Lower lobe of right lung (tissue), 2 donors: ENCODE measurements at regions not wholly inside any gene's neighbourhood (a gene's known extent, or its start where the extent isn't known, plus 50 kb on each side); places are given as distances from the start of the nearest gene placed in this dataset.

Source experiments
- ATAC-seq, 2 donors: fragments of 200-7000 bp; cut with Tn5 transposase; one replicate each; pipeline ENCODE4 v1.9.1; 2020 to 2022; ENCODE audit warnings: mild to moderate bottlenecking in 2 of 2, moderate library complexity in 2 of 2
- DNase-seq: peaks from one replicate; pipeline ENCODE4 v3.0.0-alpha.2; 2020
- H3K27ac ChIP-seq: fragments of 200-600 bp; one replicate; pipeline ENCODE4 v1.8.0; 2022
- H3K27me3 ChIP-seq: fragments of 200-600 bp; one replicate; pipeline ENCODE4 v1.8.0; 2022; ENCODE audit warnings: low read depth
- H3K36me3 ChIP-seq: fragments of 200-600 bp; one replicate; pipeline ENCODE4 v1.8.0; 2022; ENCODE audit warnings: mild to moderate bottlenecking
- H3K4me1 ChIP-seq: fragments of 200-600 bp; one replicate; pipeline ENCODE4 v1.8.0; 2022
- H3K4me3 ChIP-seq: fragments of 200-600 bp; one replicate; pipeline ENCODE4 v1.8.0; 2022; ENCODE audit warnings: mild to moderate bottlenecking
- H3K9me3 ChIP-seq: fragments of 200-600 bp; one replicate; pipeline ENCODE4 v1.8.0; 2022
- intact Hi-C: fragments of 100-400 bp; cut with DNase I; formaldehyde crosslinking; loops from one replicate; pipeline ENCODE4 v1.11.0; 2022
- TF ChIP-seq, protein P1 (sequence below): fragments of 200-600 bp; IDR thresholded peaks from one replicate; pipeline ENCODE4 v1.8.0; 2022; ENCODE audit warnings: antibody characterized with exemption, mild to moderate bottlenecking
- donor health status: DM: no; HTN: yes; CAD: no; lungs with severe emphysema.

GRCh38 chr4:4721636-4722035 is 137.8 kb upstream of the MSX1 start:
- Histone ChIP-seq H3K9me3 (peaks cover 21% of the 10 kb centered on the region), H3K4me3 (no peak overlapping the region), H3K36me3 (no peaks in the 10 kb centered on the region), H3K4me1 (no peaks in the 10 kb centered on the region), H3K27ac (no peak overlapping the region), H3K27me3 (no peaks in the 10 kb centered on the region)
- TF ChIP-seq, protein P1, sequence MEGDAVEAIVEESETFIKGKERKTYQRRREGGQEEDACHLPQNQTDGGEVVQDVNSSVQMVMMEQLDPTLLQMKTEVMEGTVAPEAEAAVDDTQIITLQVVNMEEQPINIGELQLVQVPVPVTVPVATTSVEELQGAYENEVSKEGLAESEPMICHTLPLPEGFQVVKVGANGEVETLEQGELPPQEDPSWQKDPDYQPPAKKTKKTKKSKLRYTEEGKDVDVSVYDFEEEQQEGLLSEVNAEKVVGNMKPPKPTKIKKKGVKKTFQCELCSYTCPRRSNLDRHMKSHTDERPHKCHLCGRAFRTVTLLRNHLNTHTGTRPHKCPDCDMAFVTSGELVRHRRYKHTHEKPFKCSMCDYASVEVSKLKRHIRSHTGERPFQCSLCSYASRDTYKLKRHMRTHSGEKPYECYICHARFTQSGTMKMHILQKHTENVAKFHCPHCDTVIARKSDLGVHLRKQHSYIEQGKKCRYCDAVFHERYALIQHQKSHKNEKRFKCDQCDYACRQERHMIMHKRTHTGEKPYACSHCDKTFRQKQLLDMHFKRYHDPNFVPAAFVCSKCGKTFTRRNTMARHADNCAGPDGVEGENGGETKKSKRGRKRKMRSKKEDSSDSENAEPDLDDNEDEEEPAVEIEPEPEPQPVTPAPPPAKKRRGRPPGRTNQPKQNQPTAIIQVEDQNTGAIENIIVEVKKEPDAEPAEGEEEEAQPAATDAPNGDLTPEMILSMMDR = no peak
- ATAC-seq (no peak), DNase-seq (no peak)
- intact Hi-C loops = no loop called here

- intact Hi-C loops = no loop called here
- DNase-seq = no peak
- no peaks in the 10 kb centered on the region for H3K36me3 ChIP-seq
Observed at GRCh38 chr4:4720646-4721045, 138.8 kb upstream of the MSX1 start.

DNA sequence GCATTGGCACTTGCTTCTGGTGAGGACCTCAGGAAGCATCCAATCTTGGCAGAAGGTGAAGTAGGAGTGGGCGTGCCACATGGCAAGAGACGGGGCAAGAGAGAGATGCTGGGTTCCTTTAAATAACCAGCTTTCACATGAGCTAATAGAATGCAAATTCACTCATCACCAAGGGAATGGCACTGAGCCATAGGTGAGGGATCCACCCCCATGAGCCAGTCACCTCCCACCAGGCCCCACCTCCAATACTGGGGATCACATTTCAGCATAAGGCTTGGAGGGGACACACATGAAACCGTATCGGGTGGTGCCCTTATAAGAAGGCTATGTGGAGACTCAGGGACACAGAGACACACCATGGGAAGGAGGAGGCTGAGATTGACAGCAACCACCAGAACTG is 140.0 kb upstream of the MSX1 start:
- TF ChIP-seq, protein P1 = no peak
- Histone ChIP-seq H3K4me1 (no peaks in the 10 kb centered on the region), H3K27ac (no peak overlapping the region), H3K36me3 (no peaks in the 10 kb centered on the region), H3K27me3 (no peaks in the 10 kb centered on the region), H3K4me3 (no peak overlapping the region), H3K9me3 (peaks cover 1% of the 10 kb centered on the region)
- intact Hi-C loops = no loop called here
- DNase-seq = no peak
- ATAC-seq = no peak

More at GRCh38 chr4:4720646-4721045, 138.8 kb upstream of the MSX1 start:
- Histone ChIP-seq H3K4me1 (no peaks in the 10 kb centered on the region), H3K4me3 (no peak overlapping the region), H3K27ac (no peak overlapping the region), H3K9me3 (peaks cover 11% of the 10 kb centered on the region), H3K27me3 (no peaks in the 10 kb centered on the region)
- no peak for ATAC-seq
- TF ChIP-seq, protein P1 = no peak

- no peak for DNase-seq
- ATAC-seq = no peak
- intact Hi-C loops = no loop called here
- Histone ChIP-seq H3K9me3 (no peaks in the 10 kb centered on the region), H3K4me1 (no peaks in the 10 kb centered on the region), H3K4me3 (no peak overlapping the region), H3K36me3 (no peaks in the 10 kb centered on the region), H3K27ac (no peak overlapping the region), H3K27me3 (no peaks in the 10 kb centered on the region)
- TF ChIP-seq, protein P1 = no peak
Observed at GRCh38 chr4:4717692-4718091, 141.8 kb upstream of the MSX1 start.

DNA sequence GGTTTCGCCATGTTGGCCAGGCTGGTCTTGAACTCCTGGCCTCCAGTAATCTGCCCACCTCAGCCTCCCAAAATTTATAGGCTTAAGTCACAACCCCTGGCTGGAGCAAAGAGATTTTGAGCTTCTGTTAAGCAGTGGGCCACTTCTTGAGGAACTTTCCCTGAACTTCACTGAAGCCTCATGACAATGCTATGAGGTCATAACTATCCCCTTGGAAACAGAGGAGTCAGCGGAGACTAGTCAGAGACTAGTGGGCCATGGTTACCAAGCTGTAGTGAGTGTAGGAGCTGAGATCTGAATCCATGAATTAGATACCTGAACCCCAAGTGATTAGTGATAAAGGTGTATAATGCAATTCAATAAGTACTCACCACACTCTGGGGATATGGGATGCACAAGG is 145.1 kb upstream of the MSX1 start:
- no peaks in the 10 kb centered on the region for H3K4me1 ChIP-seq
- DNase-seq (no peak), ATAC-seq (no peak)
- H3K27me3 ChIP-seq = no peaks in the 10 kb centered on the region
- no peak overlapping the region for H3K4me3 ChIP-seq
- intact Hi-C loops = no loop called here
- no peaks in the 10 kb centered on the region for H3K9me3 ChIP-seq
- H3K27ac ChIP-seq = no peak overlapping the region
- TF ChIP-seq, protein P1 = no peak
- no peaks in the 10 kb centered on the region for H3K36me3 ChIP-seq
